ENCODE measurements at regions not wholly inside any gene's neighbourhood (a gene's known extent, or its start where the extent isn't known, plus 50 kb on each side); places are given as distances from the start of the nearest gene placed in this dataset.

DNA sequence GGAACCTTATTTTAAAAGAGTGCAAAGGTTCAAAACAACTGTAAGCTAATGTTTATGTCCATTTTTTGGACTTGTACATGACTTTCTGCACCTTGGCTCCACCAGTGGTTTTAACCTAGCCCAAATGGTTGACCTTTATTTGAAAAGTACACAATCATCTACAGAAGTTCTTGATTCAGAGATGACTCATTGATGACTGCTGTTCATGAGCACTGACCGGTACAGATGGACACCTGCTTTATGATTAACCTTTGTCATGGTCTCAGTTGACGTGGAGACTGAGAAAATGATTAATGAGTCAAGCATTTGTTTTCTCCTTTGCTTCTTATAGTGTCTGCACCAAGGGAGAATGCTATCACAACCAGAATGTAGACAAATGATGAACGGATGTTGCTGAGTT, 55.7 kb upstream of the PTER start:
- Histone ChIP-seq H3K27ac (ENCODE audit: insufficient read depth, low read depth, low read length) (no peak overlapping the region), H3K9ac (replicated peaks; ENCODE audit: extremely low read depth, insufficient read depth, low read length) (no peak overlapping the region), H3K27me3 (ENCODE audit: control insufficient read depth in 2 of 2, insufficient read depth in 2 of 2, low read length in 2 of 2) (no peaks in the 10 kb centered on the region), H3K79me2 (ENCODE audit: control insufficient read depth, insufficient read depth, low read length) (no peaks in the 10 kb centered on the region), H3K9me1 (replicated peaks; ENCODE audit: control insufficient read depth, extremely low read depth, insufficient read depth, low read length) (no peaks in the 10 kb centered on the region), H3K4me1 (ENCODE audit: control insufficient read depth, extremely low read depth, insufficient read depth, low read length) (no peaks in the 10 kb centered on the region), H3K4me2 (ENCODE audit: insufficient read depth, low read length) (no peak overlapping the region), H2AFZ (ENCODE audit: low read depth, low read length) (no peak overlapping the region), H3K4me3 (replicated peaks in 1 of 3; ENCODE audit: insufficient read depth in 1 of 3, low read depth in 1 of 3, low read length in 3 of 3) (no peak overlapping the region), H3K36me3 (ENCODE audit: control insufficient read depth in 2 of 2, extremely low read depth in 1 of 2, insufficient read depth in 2 of 2, low read length in 2 of 2) (no peaks in the 10 kb centered on the region), H3K9me3 (replicated peaks; ENCODE audit: control insufficient read depth, insufficient read depth, low read length) (no peaks in the 10 kb centered on the region), H4K20me1 (replicated peaks; ENCODE audit: control insufficient read depth, extremely low read depth, insufficient read depth, low read length) (no peaks in the 10 kb centered on the region)
- FAIRE-seq: peak; percentile 66
- ChIA-PET POLR2A (no interaction called here), CTCF (no interaction called here)
- TF ChIP-seq EZH2 (IDR thresholded peaks at IDR 0.05; ENCODE audit: borderline replicate concordance, low read depth, low read length, severe bottlenecking) (no peak), JUN (IDR thresholded peaks at IDR 0.05; ENCODE audit: borderline replicate concordance, insufficient read depth, insufficient read length, low read depth) (peak; percentile 26), FOS (IDR thresholded peaks at IDR 0.05; ENCODE audit: borderline replicate concordance, insufficient read depth, low read length) (peak; percentile 38)
- BruUV-seq (replicated peaks): no TSS peak
- dilution Hi-C loops (cut with MboI; ENCODE audit: extremely low pct_ligation_motif_present, low sequenced_read_pairs): no loop called here
- intact Hi-C loops (cut with micrococcal nuclease): no loop called here
- peak; percentile 3 for DNase-seq (ENCODE audit: low read depth, low spot score)

DNA sequence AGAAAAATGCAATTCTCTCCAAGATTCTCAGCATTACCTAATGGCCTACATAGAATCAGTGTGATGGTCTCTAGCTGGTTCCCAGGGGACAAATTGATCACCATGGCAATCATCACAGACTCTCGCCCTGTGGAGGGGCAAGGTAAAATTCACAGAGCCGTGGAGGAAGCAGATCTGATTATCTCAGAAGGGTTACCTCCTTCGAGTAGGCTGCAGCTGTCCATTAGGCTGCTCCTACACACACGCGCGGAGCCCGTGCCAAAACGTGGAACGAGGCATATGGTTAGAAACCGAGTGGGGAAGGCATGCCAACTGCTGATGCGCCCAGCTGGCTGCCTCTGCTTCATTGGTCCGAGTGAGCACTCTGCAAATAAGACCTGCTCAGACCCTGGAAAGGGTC, 52.8 kb upstream of the PTER start:
- intact Hi-C loops (cut with micrococcal nuclease): no loop called here
- BruUV-seq (replicated peaks): no TSS peak
- no peak overlapping the region for H3K9ac ChIP-seq (replicated peaks; ENCODE audit: extremely low read depth, insufficient read depth, low read length)

More for the DNA sequence above, 52.8 kb upstream of the PTER start:
- no peaks in the 10 kb centered on the region for H4K20me1 ChIP-seq (replicated peaks; ENCODE audit: control insufficient read depth, extremely low read depth, insufficient read depth, low read length)
- H3K79me2 ChIP-seq (ENCODE audit: control insufficient read depth, insufficient read depth, low read length): no peaks in the 10 kb centered on the region
- ChIA-PET POLR2A (no interaction called here), CTCF (interaction anchor here (0.5 kb wide), 1 partner anchor 68 kb away, joined by 3 read pairs; no protein-coding TSS in a partner anchor)
- dilution Hi-C loops (cut with MboI; ENCODE audit: extremely low pct_ligation_motif_present, low sequenced_read_pairs): no loop called here
- TF ChIP-seq FOS (IDR thresholded peaks at IDR 0.05; ENCODE audit: borderline replicate concordance, insufficient read depth, low read length) (no peak), EZH2 (IDR thresholded peaks at IDR 0.05; ENCODE audit: borderline replicate concordance, low read depth, low read length, severe bottlenecking) (no peak), JUN (IDR thresholded peaks at IDR 0.05; ENCODE audit: borderline replicate concordance, insufficient read depth, insufficient read length, low read depth) (no peak), CTCF (IDR thresholded peaks at IDR 0.05; ENCODE audit: extremely low read depth in 1 of 2, insufficient read depth in 1 of 2, low read depth in 1 of 2, low read length in 2 of 2) (no peak), MYC (IDR thresholded peaks at IDR 0.05; ENCODE audit: low read depth, low read length) (no peak), POLR2AphosphoS5 (IDR thresholded peaks at IDR 0.05; ENCODE audit: insufficient read depth, low read depth, low read length) (no peak), POLR2A (IDR thresholded peaks at IDR 0.05; ENCODE audit: low read depth, low read length) (no peak), GATA2 (IDR thresholded peaks at IDR 0.05; ENCODE audit: insufficient read depth, insufficient read length, low read depth, low read length) (no peak)
- TF ChIP-seq, protein P1, sequence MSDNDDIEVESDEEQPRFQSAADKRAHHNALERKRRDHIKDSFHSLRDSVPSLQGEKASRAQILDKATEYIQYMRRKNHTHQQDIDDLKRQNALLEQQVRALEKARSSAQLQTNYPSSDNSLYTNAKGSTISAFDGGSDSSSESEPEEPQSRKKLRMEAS (IDR thresholded peaks at IDR 0.05; ENCODE audit: insufficient read depth, insufficient read length): no peak
- no peaks in the 10 kb centered on the region for H3K27me3 ChIP-seq (ENCODE audit: control insufficient read depth in 2 of 2, insufficient read depth in 2 of 2, low read length in 2 of 2)
- DNase-seq (ENCODE audit: low read depth, low spot score): no peak
- no peak overlapping the region for H3K4me3 ChIP-seq (replicated peaks in 1 of 3; ENCODE audit: insufficient read depth in 1 of 3, low read depth in 1 of 3, low read length in 3 of 3)
- no peaks in the 10 kb centered on the region for H3K9me1 ChIP-seq (replicated peaks; ENCODE audit: control insufficient read depth, extremely low read depth, insufficient read depth, low read length)
- H3K36me3 ChIP-seq (ENCODE audit: control insufficient read depth in 2 of 2, extremely low read depth in 1 of 2, insufficient read depth in 2 of 2, low read length in 2 of 2): no peaks in the 10 kb centered on the region
- H3K4me2 ChIP-seq (ENCODE audit: insufficient read depth, low read length): no peak overlapping the region
- no peaks in the 10 kb centered on the region for H3K9me3 ChIP-seq (replicated peaks; ENCODE audit: control insufficient read depth, insufficient read depth, low read length)
- H3K27ac ChIP-seq (ENCODE audit: insufficient read depth, low read depth, low read length): no peak overlapping the region
- H2AFZ ChIP-seq (ENCODE audit: low read depth, low read length): no peak overlapping the region
- no peaks in the 10 kb centered on the region for H3K4me1 ChIP-seq (ENCODE audit: control insufficient read depth, extremely low read depth, insufficient read depth, low read length)
- FAIRE-seq: no peak

All from endothelial cell of umbilical vein (primary cell).